DND-41 (cell line): ENCODE measurements at regions not wholly inside any gene's neighbourhood (a gene's known extent, or its start where the extent isn't known, plus 50 kb on each side); places are given as distances from the start of the nearest gene placed in this dataset.

Source experiments
- CTCF ChIP-seq: IDR thresholded peaks from 2 replicates; pipeline ENCODE4 v1.5.1; 2012; ENCODE audit warnings: borderline replicate concordance, low read length, moderate library complexity, mild to moderate bottlenecking; ENCODE audit not compliant: poor library complexity, severe bottlenecking; ENCODE audit errors: extremely low read depth
- EZH2 ChIP-seq: IDR thresholded peaks from 3 replicates; pipeline ENCODE4 v1.6.1; 2012; ENCODE audit warnings: borderline replicate concordance, low read depth, mild to moderate bottlenecking, moderate library complexity, low read length, inconsistent platforms; ENCODE audit not compliant: severe bottlenecking

DNA sequence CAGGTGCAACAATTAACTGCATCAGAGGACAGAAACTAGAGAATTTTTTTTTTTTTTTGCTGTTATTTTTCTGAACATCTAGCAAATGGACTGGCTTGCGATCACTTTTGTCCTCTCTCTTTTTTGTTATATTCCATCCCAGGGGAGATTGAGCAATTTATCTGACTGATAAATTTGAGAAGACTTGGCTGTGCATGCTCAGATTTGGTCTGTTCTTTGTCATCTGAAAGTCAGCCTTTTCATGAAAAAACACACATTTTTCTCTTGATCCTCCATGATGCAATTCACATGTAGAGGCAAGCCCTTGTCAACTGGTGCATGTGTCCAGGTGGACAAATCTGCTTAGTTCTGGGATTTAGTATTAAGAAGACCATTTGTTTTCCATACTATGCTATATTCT lies 309.3 kb downstream of the LRRC3B start:
- no peak for TF ChIP-seq CTCF
- no peak for TF ChIP-seq EZH2
